ENCODE measurements at regions not wholly inside any gene's neighbourhood (a gene's known extent, or its start where the extent isn't known, plus 50 kb on each side); places are given as distances from the start of the nearest gene placed in this dataset.

DNA sequence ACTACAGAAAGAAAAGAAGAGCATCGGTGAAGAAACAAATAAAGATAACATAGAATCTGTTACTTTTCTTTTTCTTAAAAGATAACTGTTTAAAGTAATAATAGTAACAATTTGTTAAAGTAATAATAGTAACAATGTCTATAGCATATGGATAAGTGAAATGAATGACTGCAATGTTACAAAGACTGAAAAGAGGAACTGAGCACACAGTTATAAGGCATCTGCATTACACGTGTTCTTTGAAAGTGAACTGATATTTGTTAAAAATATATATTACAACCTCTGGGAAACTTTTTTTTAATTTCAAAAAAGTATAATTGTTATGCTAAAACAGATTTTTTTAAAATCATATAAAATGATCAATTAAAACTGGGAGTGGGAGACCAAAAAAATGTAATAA is 88.4 kb upstream of the FST start:
- POLR2A ChIA-PET: interaction anchor here (0.6 kb wide), 1 partner anchor 744 kb away, joined by 3 read pairs; no protein-coding TSS in a partner anchor
- H3K9me3 Mint-ChIP-seq: peaks cover 11% of the 10 kb centered on the region
- peaks cover 4% of the 10 kb centered on the region for H3K27me3 Mint-ChIP-seq
- no peak overlapping the region for H3K4me3 Mint-ChIP-seq
- DNase-seq (no peak), ATAC-seq (no peak)
- H3K27ac Mint-ChIP-seq: no peak overlapping the region
- no peaks in the 10 kb centered on the region for H3K4me1 Mint-ChIP-seq (ENCODE audit: low read depth)
- H3K36me3 Mint-ChIP-seq (ENCODE audit: low read depth): no peaks in the 10 kb centered on the region
- intact Hi-C loops (cut with micrococcal nuclease): no loop called here
- TF ChIP-seq, protein P1, sequence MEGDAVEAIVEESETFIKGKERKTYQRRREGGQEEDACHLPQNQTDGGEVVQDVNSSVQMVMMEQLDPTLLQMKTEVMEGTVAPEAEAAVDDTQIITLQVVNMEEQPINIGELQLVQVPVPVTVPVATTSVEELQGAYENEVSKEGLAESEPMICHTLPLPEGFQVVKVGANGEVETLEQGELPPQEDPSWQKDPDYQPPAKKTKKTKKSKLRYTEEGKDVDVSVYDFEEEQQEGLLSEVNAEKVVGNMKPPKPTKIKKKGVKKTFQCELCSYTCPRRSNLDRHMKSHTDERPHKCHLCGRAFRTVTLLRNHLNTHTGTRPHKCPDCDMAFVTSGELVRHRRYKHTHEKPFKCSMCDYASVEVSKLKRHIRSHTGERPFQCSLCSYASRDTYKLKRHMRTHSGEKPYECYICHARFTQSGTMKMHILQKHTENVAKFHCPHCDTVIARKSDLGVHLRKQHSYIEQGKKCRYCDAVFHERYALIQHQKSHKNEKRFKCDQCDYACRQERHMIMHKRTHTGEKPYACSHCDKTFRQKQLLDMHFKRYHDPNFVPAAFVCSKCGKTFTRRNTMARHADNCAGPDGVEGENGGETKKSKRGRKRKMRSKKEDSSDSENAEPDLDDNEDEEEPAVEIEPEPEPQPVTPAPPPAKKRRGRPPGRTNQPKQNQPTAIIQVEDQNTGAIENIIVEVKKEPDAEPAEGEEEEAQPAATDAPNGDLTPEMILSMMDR (IDR thresholded peaks at IDR 0.05): no peak
- CTCF ChIA-PET: no interaction called here

DNA sequence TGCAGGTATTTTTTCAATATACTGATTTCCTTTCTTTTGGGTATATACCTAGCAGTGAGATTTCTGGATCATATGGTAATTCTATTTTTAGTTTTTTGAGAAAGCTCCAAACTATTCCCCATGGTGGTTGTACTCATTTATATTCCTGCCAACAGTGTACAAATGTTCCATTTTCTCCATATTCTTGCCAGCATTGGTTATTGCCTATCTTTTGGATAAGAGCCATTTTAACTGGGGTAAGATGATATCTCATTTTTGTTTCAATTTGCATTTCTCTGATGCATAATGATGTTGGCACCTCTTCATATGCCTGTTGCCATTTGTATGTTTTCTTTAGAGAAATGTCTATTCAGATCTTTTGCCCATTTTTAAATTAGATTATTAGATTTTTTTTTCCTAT is 85.6 kb upstream of the FST start:
- H3K36me3 Mint-ChIP-seq (ENCODE audit: low read depth): no peaks in the 10 kb centered on the region
- H3K27me3 Mint-ChIP-seq: peaks cover 7% of the 10 kb centered on the region
- H3K4me1 Mint-ChIP-seq (ENCODE audit: low read depth): no peaks in the 10 kb centered on the region
- H3K27ac Mint-ChIP-seq: no peak overlapping the region
- H3K4me3 Mint-ChIP-seq: no peak overlapping the region
- no peaks in the 10 kb centered on the region for H3K9me3 Mint-ChIP-seq
- ChIA-PET CTCF (no interaction called here), POLR2A (no interaction called here)
- no peak for DNase-seq
- intact Hi-C loops (cut with micrococcal nuclease): no loop called here
- TF ChIP-seq, protein P1 (IDR thresholded peaks at IDR 0.05): no peak
- ATAC-seq: no peak

DNA sequence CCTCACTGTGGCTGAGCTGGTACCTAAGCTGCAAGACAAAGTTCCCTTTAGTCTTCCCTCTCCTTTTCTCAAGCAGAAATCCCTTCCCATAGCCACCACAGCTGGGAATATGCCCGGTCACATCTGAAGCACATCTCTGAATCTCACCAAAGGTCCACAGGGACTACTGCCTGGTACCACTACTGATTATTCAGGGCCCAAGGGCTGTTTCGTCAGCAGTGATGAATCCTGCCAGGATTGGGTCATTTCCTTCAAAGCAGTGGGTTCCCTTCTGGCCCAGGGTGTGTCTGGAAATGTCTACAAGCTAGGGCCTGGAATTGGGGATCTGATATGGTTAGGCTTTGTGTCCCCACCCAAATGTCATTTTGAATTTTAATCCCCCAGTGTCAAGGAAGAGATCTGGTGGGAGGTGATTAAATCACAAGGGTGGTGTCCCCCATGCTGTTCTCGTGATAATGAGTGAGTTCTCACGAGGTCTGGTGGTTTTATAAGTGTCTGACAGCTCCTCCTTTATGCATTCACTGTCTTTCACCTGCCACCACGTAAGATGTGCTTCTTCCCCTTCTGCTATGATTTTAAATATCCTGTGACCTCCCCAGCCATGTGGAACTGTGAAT is 83.2 kb upstream of the FST start:
- intact Hi-C loops (cut with micrococcal nuclease): no loop called here
- H3K9me3 Mint-ChIP-seq: no peaks in the 10 kb centered on the region
- ChIA-PET CTCF (no interaction called here), POLR2A (no interaction called here)
- H3K4me3 Mint-ChIP-seq: no peak overlapping the region
- ATAC-seq (no peak), DNase-seq (no peak)
- no peaks in the 10 kb centered on the region for H3K36me3 Mint-ChIP-seq (ENCODE audit: low read depth)
- H3K27me3 Mint-ChIP-seq: peaks cover 10% of the 10 kb centered on the region
- TF ChIP-seq, protein P1 (IDR thresholded peaks at IDR 0.05): no peak
- H3K27ac Mint-ChIP-seq: no peak overlapping the region
- H3K4me1 Mint-ChIP-seq (ENCODE audit: low read depth): no peaks in the 10 kb centered on the region

DNA sequence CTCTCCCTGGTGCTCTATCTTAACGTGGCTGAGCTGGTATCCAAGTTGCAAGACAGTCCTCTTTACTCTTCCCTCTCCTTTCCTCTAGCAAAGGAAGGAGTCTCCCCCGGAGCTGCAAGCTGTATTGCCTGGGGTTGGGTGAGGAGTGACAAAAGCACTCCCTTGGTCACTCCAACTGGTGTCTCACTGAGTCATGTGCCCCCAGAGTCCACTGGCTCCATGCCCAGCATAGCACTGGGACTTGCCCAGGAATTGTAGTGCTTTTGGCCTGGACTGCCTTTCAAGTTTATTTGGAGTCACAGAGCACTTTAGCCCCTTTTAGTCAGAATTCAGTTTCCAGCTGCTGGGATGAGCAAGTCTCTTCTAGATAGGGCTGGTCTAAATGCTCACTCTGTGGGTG is 82.6 kb upstream of the FST start:
- Mint-ChIP-seq H3K4me1 (ENCODE audit: low read depth) (no peaks in the 10 kb centered on the region), H3K27ac (no peak overlapping the region), H3K4me3 (no peak overlapping the region), H3K27me3 (peaks cover 10% of the 10 kb centered on the region), H3K36me3 (ENCODE audit: low read depth) (no peaks in the 10 kb centered on the region), H3K9me3 (no peaks in the 10 kb centered on the region)
- no peak for ATAC-seq
- TF ChIP-seq, protein P1 (IDR thresholded peaks at IDR 0.05): no peak
- no peak for DNase-seq
- intact Hi-C loops (cut with micrococcal nuclease): no loop called here
- ChIA-PET CTCF (no interaction called here), POLR2A (no interaction called here)

DNA sequence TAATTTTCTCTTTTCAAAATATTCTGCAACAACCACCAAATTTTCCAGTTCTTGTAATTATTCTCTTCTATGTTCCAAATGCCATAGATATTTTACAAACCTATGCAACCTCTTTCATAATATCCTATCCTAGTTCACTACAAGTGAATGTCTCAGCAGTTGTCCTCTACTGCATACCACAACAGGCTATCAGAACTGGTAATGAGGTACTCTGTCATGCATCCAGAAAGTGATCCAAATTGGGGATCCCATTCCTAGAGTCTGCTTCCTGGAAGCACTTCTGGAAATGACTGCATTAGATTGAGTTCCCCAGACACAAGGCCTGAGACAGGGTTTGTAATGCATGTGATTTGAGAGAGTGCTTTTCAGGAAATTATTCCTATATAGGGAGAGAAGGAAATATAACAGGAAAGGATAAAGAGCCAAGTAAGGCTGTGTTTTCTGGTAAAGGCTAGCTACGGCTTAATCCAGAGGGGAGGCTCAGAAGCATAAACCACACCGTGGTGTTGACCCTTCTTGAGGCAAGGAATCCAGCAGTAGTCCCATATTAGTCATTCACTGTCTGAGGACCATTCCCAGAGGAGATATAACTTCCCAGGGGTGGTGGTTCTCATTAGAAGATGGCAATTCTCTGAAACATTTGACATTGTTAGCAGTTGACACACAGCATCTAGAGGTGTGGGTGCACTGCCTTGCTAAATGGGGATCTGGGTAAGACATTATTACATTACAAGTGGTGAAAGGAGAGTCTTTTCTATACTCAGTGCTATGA is 80.3 kb upstream of the FST start:
- Mint-ChIP-seq H3K27me3 (peaks cover 10% of the 10 kb centered on the region), H3K36me3 (ENCODE audit: low read depth) (no peaks in the 10 kb centered on the region), H3K27ac (no peak overlapping the region), H3K9me3 (no peaks in the 10 kb centered on the region), H3K4me1 (ENCODE audit: low read depth) (no peaks in the 10 kb centered on the region), H3K4me3 (no peak overlapping the region)
- DNase-seq: no peak
- no peak for ATAC-seq
- TF ChIP-seq, protein P1 (IDR thresholded peaks at IDR 0.05): no peak
- ChIA-PET CTCF (no interaction called here), POLR2A (no interaction called here)
- intact Hi-C loops (cut with micrococcal nuclease): no loop called here

Data from activated CD8-positive, alpha-beta T cell treated with anti-CD3 and anti-CD28 coated beads for 36 hours (primary cell).